Heart right ventricle (tissue), 16 donors: ENCODE measurements at regions not wholly inside any gene's neighbourhood (a gene's known extent, or its start where the extent isn't known, plus 50 kb on each side); places are given as distances from the start of the nearest gene placed in this dataset.

Experiments
- ATAC-seq, 8 donors: fragments of 200-7000 bp; cut with Tn5 transposase; one replicate each; pipeline ENCODE4 v1.9.1; 2020; ENCODE audit warnings: mild to moderate bottlenecking in 8 of 8, moderate library complexity in 8 of 8, moderate number of reproducible peaks in 1 of 8
- DNase-seq, 2 donors: peaks; one replicate each; pipeline ENCODE4 v3.0.0-alpha.2; 2020
- H3K27ac ChIP-seq, 10 donors: fragments of 200-600 bp; sonication (generic) in 2 of 10; one replicate each; pipeline versions ENCODE4 v1.5.0 to v1.8.0; 2020 to 2022; ENCODE audit warnings: mild to moderate bottlenecking in 3 of 10
- H3K27me3 ChIP-seq, 7 donors: fragments of 200-600 bp; one replicate each; pipeline ENCODE4 v1.8.0; 2021 to 2022; ENCODE audit warnings: mild to moderate bottlenecking in 2 of 7
- H3K36me3 ChIP-seq, 9 donors: fragments of 200-600 bp; sonication (generic) in 1 of 9; one replicate each; pipeline versions ENCODE4 v1.5.0 to v1.8.0; 2020 to 2022; ENCODE audit warnings: mild to moderate bottlenecking in 2 of 9
- H3K4me1 ChIP-seq, 9 donors: fragments of 200-600 bp; sonication (generic) in 1 of 9; one replicate each; pipeline versions ENCODE4 v1.5.0 to v1.8.0; 2020 to 2022; ENCODE audit warnings: mild to moderate bottlenecking in 4 of 9
- H3K4me3 ChIP-seq, 10 donors: fragments of 200-600 bp; sonication (generic) in 2 of 10; one replicate each; pipeline versions ENCODE4 v1.5.0 to v1.8.0; 2020 to 2022; ENCODE audit warnings: mild to moderate bottlenecking in 7 of 10, moderate library complexity in 2 of 10
- H3K9me3 ChIP-seq, 11 donors: fragments of 200-600 bp in 10 of 11; sonication (generic) in 2 of 11; one replicate each; pipeline versions ENCODE4 v1.5.0 to v1.8.0; 2013 to 2022; ENCODE audit warnings: mild to moderate bottlenecking in 2 of 11, control low read depth in 1 of 11, moderate library complexity in 1 of 11
- WGBS, 2 donors: extraction: QIAGEN DNeasy Blood & Tissue Kit; methylation state at CpG; one replicate each; pipeline ENCODE4 v1.1.7; 2013; ENCODE audit warnings: inconsistent platforms in 1 of 2; 5-methylcytosine and 5-hydroxymethylcytosine counted together
- intact Hi-C, 10 donors: fragments of 100-400 bp; cut with DNase I; formaldehyde crosslinking; loops; one replicate each; pipeline versions ENCODE4 v1.11.1 to v1.14.2; 2022
- TF ChIP-seq, protein P1 (sequence below), 9 donors: fragments of 200-600 bp; sonication (generic) in 2 of 9; IDR thresholded peaks; one replicate each; pipeline versions ENCODE4 v1.5.0 to v1.8.0; 2021 to 2022; ENCODE audit warnings: antibody characterized with exemption in 9 of 9, mild to moderate bottlenecking in 5 of 9, moderate library complexity in 1 of 9
- donor health status: Arrhythmogenic right ventricular cardiomyopathy.
- donor health status: ischemic (EF 13 %, LVEDD 7.1; RV severe dilation, severe dysfunction).
- donor health status: healthy with polysubstance abuse.
- donor health status: DM: no; HTN: yes; CAD: no.
- donor health status: DM: no; HTN: no; CAD: no.
- donor health status: ischemic (EF 25% LVEDD 6.9; RV normal size, moderate dysfunction).
- donor health status: ischemic (EF 25% LVEDD 5.7; RV mildly dilated, moderate dysfunction).
- donor health status: healthy.
- donor health status: DM: yes; HTN: yes; CAD: no.
- donor health status: Ischemic cardiomyopathy.
- donor health status: ischemic (EF 35%, LVEDD 5.7; RV mildly dilated, moderate dysfunction).
- donor health status: nonischemic (EF 11% LVEDD 7.7; RV severe dilation, severe dysfunction).
- donor health status: DM: yes; HTN: yes; CAD: no.
- donor health status: PGD.
- donor health status: ischemic (EF 29% LVEDD 5.4; RV normal size, mild dysfunction).
- donor health status: nonischemic (EF 23%, LVEDD 6.1; RV moderate dilation, normal function).

DNA sequence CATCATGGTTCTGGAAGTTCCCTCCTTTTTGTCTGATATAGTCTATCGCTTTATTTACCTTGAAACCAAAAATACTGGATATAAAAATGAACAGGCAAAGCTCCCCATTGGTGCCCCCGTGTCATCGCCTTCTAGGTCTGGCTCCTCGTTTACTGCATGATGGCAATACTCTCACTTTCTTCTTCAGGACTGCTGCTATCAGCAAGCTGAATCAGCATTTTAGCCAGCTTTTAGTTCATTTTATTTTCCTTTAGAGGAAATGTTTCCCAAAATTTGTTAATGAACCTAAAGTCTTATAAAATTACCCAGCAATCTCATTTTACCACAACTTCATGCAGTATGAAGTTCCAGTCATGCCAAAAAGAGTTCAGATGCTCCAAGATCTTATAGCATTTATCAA, 80.5 kb downstream of the ZIC3 start:
- intact Hi-C loops = no loop called here
- H3K27me3 ChIP-seq = peaks cover 0 to 6% (median 0%) of the 10 kb centered on the region in 7 donors

GRCh38 chrX:137651647-137652046, 85.7 kb downstream of the ZIC3 start:
- no peak overlapping the region for H3K27ac ChIP-seq
- TF ChIP-seq, protein P1, sequence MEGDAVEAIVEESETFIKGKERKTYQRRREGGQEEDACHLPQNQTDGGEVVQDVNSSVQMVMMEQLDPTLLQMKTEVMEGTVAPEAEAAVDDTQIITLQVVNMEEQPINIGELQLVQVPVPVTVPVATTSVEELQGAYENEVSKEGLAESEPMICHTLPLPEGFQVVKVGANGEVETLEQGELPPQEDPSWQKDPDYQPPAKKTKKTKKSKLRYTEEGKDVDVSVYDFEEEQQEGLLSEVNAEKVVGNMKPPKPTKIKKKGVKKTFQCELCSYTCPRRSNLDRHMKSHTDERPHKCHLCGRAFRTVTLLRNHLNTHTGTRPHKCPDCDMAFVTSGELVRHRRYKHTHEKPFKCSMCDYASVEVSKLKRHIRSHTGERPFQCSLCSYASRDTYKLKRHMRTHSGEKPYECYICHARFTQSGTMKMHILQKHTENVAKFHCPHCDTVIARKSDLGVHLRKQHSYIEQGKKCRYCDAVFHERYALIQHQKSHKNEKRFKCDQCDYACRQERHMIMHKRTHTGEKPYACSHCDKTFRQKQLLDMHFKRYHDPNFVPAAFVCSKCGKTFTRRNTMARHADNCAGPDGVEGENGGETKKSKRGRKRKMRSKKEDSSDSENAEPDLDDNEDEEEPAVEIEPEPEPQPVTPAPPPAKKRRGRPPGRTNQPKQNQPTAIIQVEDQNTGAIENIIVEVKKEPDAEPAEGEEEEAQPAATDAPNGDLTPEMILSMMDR (IDR thresholded peaks at IDR 0.05) = no peak
- H3K4me3 ChIP-seq = no peak overlapping the region
- peaks cover 0 to 6% (median 0%) of the 10 kb centered on the region in 7 donors for H3K27me3 ChIP-seq
- H3K36me3 ChIP-seq = no peaks in the 10 kb centered on the region
- 57 to 62% methylated on average over 2 of the region's 2 CpGs for WGBS, 2 donors
- no peaks in the 10 kb centered on the region for H3K9me3 ChIP-seq
- no peak for DNase-seq
- intact Hi-C loops = no loop called here
- no peaks in the 10 kb centered on the region for H3K4me1 ChIP-seq
- no peak for ATAC-seq

More for the DNA sequence above, 80.5 kb downstream of the ZIC3 start:
- ATAC-seq (no peak), DNase-seq (no peak)
- TF ChIP-seq, protein P1 (IDR thresholded peaks at IDR 0.05) = no peak
- Histone ChIP-seq H3K27ac (no peak overlapping the region), H3K9me3 (no peaks in the 10 kb centered on the region), H3K4me3 (no peak overlapping the region), H3K36me3 (no peaks in the 10 kb centered on the region), H3K4me1 (no peaks in the 10 kb centered on the region)
- 64 to 67% methylated on average over 4 of the region's 4 CpGs for WGBS, 2 donors

- Histone ChIP-seq H3K27ac (no peak overlapping the region), H3K9me3 (no peaks in the 10 kb centered on the region), H3K27me3 (peaks cover 0 to 6% (median 0%) of the 10 kb centered on the region in 7 donors), H3K4me3 (no peak overlapping the region), H3K36me3 (no peaks in the 10 kb centered on the region), H3K4me1 (no peaks in the 10 kb centered on the region)
- 66 to 76% methylated on average over 3 of the region's 3 CpGs for WGBS, 2 donors
- intact Hi-C loops = no loop called here
- DNase-seq = no peak
- ATAC-seq = no peak
- TF ChIP-seq, protein P1 (IDR thresholded peaks at IDR 0.05) = no peak
Measured at GRCh38 chrX:137652086-137652485, 86.2 kb downstream of the ZIC3 start.

DNA sequence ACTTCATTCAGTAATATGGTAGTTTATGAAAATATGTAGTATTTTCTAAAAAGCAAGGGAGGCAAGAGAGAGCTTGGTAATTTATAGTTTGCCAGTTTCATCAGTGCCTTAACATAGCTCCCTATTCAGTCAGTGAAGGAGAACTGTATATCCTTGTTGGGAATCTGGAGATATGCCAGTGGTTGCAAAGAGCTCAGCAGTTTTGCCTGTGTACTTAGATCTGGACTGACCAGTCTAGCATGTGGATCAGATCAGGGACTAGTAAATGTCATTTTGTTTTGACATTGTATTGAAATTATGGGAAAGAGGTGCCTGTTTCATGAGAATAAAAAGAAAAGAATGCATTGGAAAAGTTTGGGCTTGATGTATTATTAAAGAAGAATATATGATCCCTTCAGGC, 88.6 kb downstream of the ZIC3 start:
- intact Hi-C loops = no loop called here

More for the DNA sequence above, 88.6 kb downstream of the ZIC3 start:
- no peaks in the 10 kb centered on the region for H3K4me1 ChIP-seq
- H3K4me3 ChIP-seq = no peak overlapping the region
- no peaks in the 10 kb centered on the region for H3K36me3 ChIP-seq
- H3K27me3 ChIP-seq = no peaks in the 10 kb centered on the region
- TF ChIP-seq, protein P1 (IDR thresholded peaks at IDR 0.05) = no peak
- peaks cover 0 to under 1% (median 0%) of the 10 kb centered on the region in 11 donors for H3K9me3 ChIP-seq
- H3K27ac ChIP-seq = no peak overlapping the region
- DNase-seq = no peak
- no peak for ATAC-seq
